HG03097 (cell line): ENCODE measurements at regions not wholly inside any gene's neighbourhood (a gene's known extent, or its start where the extent isn't known, plus 50 kb on each side); places are given as distances from the start of the nearest gene placed in this dataset.

Experiments
- ATAC-seq: cut with Tn5 transposase; IDR thresholded peaks from one replicate; pipeline ENCODE4 v1.9.1; 2021; ENCODE audit not compliant: unreplicated experiment, low FRiP score

GRCh38 chr22:49592780-49593501 is 234.7 kb downstream of the BRD1 start:
- ATAC-seq = no peak

DNA sequence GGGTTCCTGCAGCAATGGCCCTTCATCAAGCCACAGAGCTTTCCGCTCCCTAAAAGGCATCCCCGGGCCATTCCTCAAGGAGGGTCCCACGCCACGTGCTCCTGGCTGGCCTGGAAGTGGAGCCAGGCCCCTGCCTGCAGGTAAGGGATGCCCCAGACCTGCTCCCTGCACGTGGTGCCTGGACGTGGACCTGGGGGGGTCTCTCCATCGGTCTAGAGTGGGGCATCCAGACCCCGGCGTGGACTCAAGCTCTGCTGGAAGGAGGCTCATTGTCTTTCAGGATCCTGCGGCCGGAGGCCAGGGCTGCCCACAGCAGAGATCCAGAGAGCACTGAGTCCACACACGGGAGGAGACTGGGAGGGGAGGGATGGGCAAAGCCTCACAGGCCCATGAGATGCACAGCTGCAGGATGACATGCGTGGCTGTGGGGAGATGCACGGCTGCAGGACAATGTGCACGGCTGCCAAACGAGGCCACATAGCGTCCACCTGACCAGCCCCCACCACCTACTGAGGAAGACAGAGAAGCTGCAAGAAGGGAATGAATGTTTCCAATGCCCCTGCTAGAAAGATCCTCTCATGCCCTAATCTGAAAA is 236.7 kb downstream of the BRD1 start:
- ATAC-seq = no peak

- no peak for ATAC-seq
Measured at GRCh38 chr22:49590381-49590780, 237.3 kb downstream of the BRD1 start.

DNA sequence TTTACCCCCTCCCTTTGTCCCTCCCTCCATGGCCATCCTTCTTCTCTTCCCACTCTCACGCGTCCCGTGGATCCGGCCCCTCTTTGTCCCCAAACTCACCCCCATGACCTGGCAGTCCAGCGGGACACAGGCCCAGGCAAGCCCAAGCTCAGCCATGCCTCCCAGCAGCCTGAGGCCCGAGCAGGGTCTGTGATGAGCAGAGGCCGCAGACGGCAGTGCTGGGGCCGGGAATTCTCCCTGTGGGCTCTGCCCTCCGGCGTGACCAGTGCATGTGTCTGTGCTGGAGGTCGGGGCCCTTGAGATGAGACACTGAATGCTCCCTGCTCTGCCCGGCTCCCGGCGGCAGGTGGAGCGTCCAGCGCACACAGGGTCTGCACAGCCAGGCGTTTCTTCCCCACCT is 237.9 kb downstream of the BRD1 start:
- ATAC-seq = no peak

- no peak for ATAC-seq
Measured at GRCh38 chr22:49589301-49589700, 238.4 kb downstream of the BRD1 start.

- ATAC-seq = no peak
Measured at GRCh38 chr22:49588739-49589138, 238.9 kb downstream of the BRD1 start.

- ATAC-seq = no peak
Measured at GRCh38 chr22:49587987-49588386, 239.7 kb downstream of the BRD1 start.

DNA sequence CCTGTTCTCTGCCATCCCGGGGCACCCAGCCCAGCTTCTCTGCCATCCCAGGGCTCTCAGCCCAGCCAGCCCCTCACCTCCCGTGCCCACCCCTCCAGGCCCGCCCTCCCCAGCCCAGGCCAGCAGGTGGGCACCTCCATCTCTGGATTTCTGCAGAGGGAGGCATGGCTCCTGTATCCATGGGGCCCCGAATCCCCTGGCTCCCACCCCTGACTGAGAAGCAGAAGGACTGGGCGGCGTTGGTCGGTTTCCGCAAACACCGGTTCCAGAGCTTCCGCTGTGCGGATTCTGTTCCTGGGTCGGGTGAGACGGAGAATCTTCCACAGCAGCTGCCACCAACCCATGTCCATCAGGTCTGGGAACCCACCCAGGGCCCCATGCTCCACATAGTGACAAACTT is 240.3 kb downstream of the BRD1 start:
- ATAC-seq = no peak

DNA sequence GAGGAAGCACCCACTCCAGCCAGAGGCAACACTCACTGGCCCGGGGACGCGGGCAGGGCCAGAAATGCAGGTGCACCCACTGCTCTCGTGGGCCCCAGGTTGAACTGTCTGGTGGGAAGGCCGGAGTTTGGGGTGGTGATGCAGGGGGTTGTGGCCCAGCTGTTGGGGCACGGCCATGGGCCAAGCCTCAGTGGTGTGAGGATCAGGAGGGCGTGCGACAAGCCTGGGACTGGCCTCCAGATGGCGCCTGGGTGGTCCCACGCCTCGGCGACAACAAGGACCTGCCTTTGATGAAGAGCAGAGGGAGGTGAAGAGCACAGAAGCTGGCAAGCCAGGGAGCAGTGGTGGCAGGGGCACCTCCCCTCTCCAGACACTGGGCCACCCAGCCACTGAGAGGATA is 240.8 kb downstream of the BRD1 start:
- ATAC-seq = no peak

GRCh38 chr22:49586244-49586748 is 241.4 kb downstream of the BRD1 start:
- ATAC-seq = no peak

GRCh38 chr22:49585461-49586243 is 242.0 kb downstream of the BRD1 start:
- ATAC-seq = no peak

- ATAC-seq = no peak
Measured at GRCh38 chr22:49583886-49584505, 243.7 kb downstream of the BRD1 start.

DNA sequence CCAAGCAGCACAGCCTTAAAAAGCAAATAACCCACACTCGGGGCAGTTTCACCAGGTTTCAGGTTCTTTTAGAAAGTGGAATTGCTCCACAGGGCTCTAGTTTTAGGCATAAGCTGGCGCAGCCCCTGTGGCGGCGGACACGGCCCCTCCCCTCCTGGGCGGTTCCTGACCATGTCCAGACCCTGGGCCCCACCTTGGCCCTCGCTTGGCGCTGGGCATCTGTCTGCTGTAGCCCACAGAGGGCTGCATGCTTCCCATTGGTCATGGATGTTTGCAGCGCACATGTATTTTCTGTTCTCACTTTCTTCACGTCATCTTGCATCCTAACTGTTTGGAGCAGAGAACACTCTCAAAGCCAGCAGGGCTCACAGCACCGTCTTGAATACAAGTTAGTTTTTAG is 244.3 kb downstream of the BRD1 start:
- no peak for ATAC-seq

- no peak for ATAC-seq
Measured at GRCh38 chr22:49582678-49583077, 245.0 kb downstream of the BRD1 start.

DNA sequence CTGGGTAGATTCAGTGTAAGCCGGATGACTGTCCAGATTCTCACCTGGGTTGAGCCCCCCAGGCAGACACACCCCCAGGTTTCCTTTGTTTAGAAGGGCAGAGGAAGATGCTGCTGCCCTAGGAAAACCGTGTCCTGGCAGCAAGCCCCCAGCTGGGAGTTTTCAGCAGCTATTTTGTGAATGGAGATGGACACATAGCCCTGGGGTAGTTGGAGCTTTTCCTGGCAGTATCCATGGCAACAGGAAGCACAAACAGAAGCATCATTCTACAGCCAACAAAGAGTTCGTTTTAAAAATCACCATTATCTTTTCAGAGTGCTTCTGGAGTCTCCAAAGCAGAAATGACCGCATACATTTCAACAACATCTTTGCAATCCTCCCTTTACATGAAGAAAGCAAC is 245.5 kb downstream of the BRD1 start:
- no peak for ATAC-seq

DNA sequence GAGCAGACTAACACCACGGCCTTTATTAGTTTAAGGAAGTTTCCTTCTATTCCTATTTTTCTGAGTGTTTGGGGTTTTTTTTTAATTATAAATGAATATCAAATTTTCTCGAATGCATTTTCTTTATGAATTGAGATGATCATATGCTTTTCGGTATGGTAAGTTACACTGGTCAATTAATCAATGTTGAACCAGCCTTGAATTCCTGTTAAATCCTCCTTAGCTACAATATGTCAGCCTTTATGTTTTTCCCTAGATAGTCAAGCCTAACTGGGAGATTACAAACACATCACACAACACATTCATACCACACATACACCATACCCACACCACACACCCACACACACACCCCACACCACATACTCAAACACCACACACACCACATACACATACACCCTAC is 247.6 kb downstream of the BRD1 start:
- ATAC-seq = no peak

DNA sequence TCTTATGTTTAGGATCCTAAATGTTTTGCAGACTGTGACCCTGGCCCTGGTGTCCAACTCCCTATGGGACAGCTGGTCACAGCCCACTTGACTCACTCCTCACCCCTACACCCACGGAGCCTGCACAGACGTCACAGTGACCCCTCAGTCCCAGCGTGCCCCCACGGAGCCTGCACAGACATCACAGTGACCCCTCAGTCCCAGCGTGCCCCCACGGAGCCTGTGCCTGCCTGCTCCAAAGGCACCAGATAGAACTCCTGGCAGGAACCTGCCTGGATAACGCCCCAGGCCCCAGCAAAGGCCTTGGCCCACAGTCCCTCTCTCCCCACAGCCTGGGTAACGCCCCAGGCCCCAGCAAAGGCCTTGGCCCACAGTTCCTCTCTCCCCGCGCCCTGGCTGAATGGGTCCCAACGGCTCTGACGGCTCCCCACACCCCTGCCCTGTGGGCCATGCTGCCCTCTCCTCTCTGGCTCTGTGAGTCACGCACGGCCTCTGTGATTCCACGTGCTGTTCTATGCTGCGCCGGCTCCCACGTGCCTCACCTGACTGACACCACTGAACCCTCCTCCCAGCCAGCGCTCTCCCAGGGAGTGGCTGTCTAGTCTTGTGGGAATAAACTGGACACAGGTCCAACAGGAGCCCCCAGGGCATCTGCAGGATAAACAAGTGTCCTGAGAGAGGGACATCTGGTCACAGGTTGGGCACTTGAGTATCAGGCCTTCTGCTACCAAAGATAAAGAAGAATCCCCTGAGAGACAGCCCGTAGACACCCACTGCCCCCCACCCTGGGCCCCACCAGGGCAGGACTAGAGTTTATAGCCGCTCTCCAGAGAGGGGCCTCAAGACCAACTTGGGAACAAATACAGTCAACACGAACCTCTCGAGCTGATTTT is 250.3 kb downstream of the BRD1 start:
- no peak for ATAC-seq

DNA sequence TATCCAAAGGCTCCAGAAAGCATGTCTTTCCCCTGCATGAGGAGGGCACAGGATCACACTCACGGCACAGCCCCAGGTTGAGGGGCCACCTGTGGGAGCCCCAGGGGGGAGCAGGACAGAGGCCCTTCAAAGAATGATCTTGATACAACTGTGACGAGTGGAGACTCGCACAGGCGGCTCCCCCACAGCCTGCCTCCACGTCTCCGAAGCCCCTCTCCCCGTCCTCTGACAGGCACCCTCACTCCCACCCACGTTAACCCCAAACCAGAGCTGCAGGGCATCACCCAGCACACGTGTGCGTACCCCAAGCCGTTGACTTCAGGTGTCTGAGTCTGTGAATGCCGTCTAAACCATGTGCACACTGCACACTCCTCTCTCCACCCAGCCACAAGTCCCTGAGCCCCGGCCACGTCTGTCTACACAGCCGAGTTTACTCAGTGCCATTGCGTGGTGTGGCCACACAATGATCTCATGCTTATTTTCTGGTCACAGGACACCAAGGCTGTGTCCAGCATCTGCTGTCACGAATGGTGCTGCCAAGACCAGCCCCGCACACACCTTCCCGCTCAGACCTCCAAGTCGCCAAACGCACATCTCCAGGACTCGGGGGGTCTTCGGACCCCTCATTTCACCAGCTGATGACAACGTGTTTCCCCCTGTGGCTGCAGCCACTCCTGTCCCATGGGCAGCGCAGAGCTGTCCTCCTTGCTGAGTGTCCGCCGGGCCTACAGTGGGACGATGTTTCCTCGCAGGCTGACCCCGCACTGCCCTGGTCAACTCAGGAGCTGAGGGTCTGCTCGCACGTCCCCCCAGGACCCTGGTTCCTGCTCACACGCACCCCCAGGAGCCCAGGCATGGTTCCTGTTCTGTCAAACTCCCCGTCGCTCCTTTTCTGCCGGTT is 251.2 kb downstream of the BRD1 start:
- no peak for ATAC-seq

- no peak for ATAC-seq
Measured at GRCh38 chr22:49575703-49576081, 252.0 kb downstream of the BRD1 start.
